HUES64 (cell line): ENCODE measurements at regions not wholly inside any gene's neighbourhood (a gene's known extent, or its start where the extent isn't known, plus 50 kb on each side); places are given as distances from the start of the nearest gene placed in this dataset.
"Not testable (repeated sequence)": the region's sequence is repeated elsewhere in the genome, so short reads cannot be mapped to it uniquely, and the experiment has no call there.

Experiments
- H3K27ac ChIP-seq: 2 replicates; pipeline ENCODE4 v1.7.0; 2013; ENCODE audit warnings: low read depth, low read length, inconsistent platforms
- H3K27me3 ChIP-seq: 2 replicates; pipeline ENCODE4 v1.6.1; 2013; ENCODE audit warnings: mild to moderate bottlenecking, low read length; ENCODE audit not compliant: insufficient read depth
- H3K36me3 ChIP-seq: 2 replicates; pipeline ENCODE4 v1.6.1; 2013; ENCODE audit warnings: mild to moderate bottlenecking, low read length; ENCODE audit not compliant: insufficient read depth
- H3K4me1 ChIP-seq: 2 replicates; pipeline ENCODE4 v1.6.1; 2013; ENCODE audit warnings: mild to moderate bottlenecking, low read length, moderate library complexity; ENCODE audit not compliant: insufficient read depth
- H3K4me3 ChIP-seq: 2 replicates; pipeline ENCODE4 v1.5.1; 2013; ENCODE audit warnings: mild to moderate bottlenecking, low read length, moderate library complexity
- H3K9ac ChIP-seq: 2 replicates; pipeline ENCODE4 v1.6.1; 2013; ENCODE audit warnings: mild to moderate bottlenecking, low read depth, low read length
- H3K9me3 ChIP-seq: 2 replicates; pipeline ENCODE4 v1.6.1; 2013; ENCODE audit warnings: low read depth, low read length; ENCODE audit not compliant: insufficient read depth
- WGBS: fragments of 150-250, 120-280 bp; methylation state at CpG from one replicate; pipeline ENCODE4 v1.1.7; 2013; ENCODE audit warnings: missing lambda C conversion rate; 5-methylcytosine and 5-hydroxymethylcytosine counted together

DNA sequence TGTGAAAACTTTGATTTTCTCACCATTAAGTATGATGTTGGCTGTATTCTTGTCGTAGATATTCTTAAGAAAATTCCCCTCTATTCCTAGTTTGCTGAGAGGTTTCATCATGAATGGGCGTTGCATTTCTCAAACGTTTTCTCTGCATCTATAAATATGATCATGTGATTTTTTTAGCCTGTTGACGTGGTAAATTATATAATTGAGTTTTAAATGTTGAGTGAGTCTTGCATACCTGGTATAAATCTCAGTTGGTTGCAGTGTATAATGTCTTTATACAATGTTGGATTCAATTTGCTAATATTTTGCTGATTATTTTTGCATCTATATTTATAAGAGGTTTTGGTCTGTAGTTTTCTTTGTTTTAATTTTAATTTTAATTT, 405.9 kb upstream of the MIS18BP1 start:
- Histone ChIP-seq H3K4me1 (no peaks in the 10 kb centered on the region), H3K27ac (no peak overlapping the region), H3K4me3 (no peak overlapping the region), H3K9ac (no peak overlapping the region), H3K27me3 (no peaks in the 10 kb centered on the region), H3K9me3 (no peaks in the 10 kb centered on the region), H3K36me3 (no peaks in the 10 kb centered on the region)
- WGBS, result 89% methylated on average over 3 of the region's 4 CpGs

DNA sequence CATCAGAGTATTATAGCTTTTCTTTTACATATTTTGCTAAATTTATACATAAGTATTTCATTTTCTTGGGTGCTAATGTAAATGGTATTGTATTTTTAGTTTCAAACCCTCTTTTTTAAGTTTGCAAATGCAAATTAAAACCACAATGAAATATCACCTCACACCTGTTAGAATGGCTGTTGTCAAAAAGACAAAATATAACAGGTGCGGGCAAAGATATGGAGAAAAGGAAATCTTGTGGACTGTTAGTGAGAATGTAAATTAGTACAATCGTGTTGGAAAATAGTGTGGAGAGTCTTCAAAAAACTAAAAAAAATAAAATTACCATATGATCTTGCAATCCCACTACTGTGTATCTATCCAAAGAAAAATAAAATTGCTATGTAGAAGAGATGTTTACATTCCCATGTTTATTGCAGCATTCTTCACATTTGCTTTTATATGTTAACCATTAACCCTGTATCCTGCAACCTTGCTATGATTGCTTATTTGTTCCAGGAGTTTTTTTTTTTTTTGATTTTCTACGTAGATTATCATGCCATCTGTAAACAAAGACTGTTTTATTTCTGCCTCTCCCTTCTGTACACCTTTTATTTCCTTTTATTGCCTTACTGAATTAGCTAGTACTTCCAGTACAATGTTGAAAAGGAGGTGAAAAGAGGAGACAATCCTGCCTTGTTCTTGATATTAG, 405.4 kb upstream of the MIS18BP1 start:
- Histone ChIP-seq H3K9me3 (no peaks in the 10 kb centered on the region), H3K27me3 (no peaks in the 10 kb centered on the region), H3K36me3 (no peaks in the 10 kb centered on the region), H3K4me1 (no peaks in the 10 kb centered on the region), H3K27ac (no peak overlapping the region), H3K4me3 (no peak overlapping the region), H3K9ac (no peak overlapping the region)
- WGBS, result 88% methylated on average over 1 of the region's 3 CpGs

DNA sequence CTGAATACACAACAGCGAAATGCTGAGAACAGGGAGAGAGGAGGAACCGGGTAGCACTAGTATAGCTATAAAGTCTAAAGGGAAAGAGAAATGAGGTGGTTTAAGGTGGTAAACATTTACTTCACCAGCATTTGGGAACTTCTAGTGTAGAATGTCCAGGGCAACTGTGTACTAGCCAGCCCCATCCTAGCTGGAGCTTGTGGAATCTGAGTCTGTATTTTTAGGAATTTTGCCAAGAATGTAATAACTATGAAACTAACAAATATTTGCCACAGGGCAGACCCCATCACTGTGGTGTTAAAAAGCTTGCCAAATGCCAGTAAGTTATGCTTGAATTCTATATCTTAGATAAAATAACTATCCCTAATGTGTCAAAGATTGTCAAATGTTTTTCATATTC, 398.9 kb upstream of the MIS18BP1 start:
- Histone ChIP-seq H3K36me3 (no peaks in the 10 kb centered on the region), H3K4me3 (no peak overlapping the region), H3K4me1 (no peaks in the 10 kb centered on the region), H3K9ac (no peak overlapping the region), H3K9me3 (no peaks in the 10 kb centered on the region), H3K27ac (no peak overlapping the region), H3K27me3 (no peaks in the 10 kb centered on the region)
- WGBS, result 96% methylated on average over 2 of the region's 2 CpGs

DNA sequence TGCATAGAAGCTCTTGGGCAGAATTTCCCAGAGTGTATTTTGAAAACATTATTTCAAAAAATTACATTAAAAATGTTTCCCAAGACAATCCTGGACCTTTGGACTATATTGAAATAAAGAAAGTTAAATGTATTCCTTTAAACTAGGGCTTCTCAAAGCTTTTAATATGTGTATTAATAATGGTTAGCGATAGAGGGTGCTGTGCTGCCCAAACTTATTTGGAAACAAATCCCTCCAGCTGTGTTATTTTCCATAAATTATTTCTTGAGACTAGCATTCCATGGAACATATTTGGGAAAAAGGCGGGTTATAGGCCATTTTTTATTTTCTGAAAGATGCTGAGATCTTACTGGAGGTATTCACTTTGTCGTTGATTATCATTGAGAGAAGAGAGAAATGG, 397.8 kb upstream of the MIS18BP1 start:
- 89% methylated on average over 2 of the region's 3 CpGs for WGBS

DNA sequence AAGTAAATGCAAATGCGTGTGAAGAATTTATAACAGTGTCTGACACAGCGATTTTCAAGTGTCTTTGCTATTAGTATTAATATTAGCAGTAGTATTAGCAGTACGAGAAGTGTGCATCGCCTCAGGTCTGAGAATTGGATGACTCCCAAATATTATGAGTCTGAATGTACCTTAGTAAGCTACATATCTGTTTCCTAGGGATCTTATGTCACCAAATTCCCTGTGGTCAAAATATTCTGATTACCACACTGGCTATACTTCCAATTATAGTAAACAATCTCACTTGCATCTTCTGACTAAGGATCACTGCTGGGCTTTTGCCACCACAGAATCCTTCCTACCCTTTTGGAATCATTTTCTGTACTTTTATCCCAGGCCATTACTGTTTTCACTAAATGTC, 396.0 kb upstream of the MIS18BP1 start:
- Histone ChIP-seq H3K4me1 (no peaks in the 10 kb centered on the region), H3K27me3 (no peaks in the 10 kb centered on the region), H3K9me3 (no peaks in the 10 kb centered on the region), H3K9ac (no peak overlapping the region), H3K4me3 (no peak overlapping the region), H3K27ac (no peak overlapping the region), H3K36me3 (no peaks in the 10 kb centered on the region)
- WGBS, result 93% methylated on average over 4 of the region's 4 CpGs

More for the DNA sequence above, 397.8 kb upstream of the MIS18BP1 start:
- H3K36me3 ChIP-seq, result no peaks in the 10 kb centered on the region
- H3K9me3 ChIP-seq, result no peaks in the 10 kb centered on the region
- no peak overlapping the region for H3K9ac ChIP-seq
- no peaks in the 10 kb centered on the region for H3K4me1 ChIP-seq
- no peak overlapping the region for H3K27ac ChIP-seq
- no peaks in the 10 kb centered on the region for H3K27me3 ChIP-seq
- H3K4me3 ChIP-seq, result no peak overlapping the region

DNA sequence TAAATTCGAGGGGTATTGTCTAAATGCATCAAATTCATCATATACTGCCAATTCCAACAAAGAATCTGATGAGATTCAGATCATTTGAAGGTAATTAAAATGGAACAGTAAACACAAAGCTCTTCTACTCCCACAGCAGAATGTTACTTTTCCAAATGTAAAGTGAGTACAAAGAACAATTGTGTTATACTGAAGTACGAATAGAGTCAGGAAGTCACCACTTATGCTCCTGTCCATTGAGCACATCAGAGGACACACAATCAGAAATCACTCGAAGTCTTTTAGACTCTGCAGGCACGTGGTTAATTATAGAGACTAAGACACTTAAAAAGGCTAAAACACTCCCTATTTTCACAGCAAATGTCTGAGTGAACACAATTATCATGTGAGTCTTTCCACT, 388.5 kb upstream of the MIS18BP1 start:
- Histone ChIP-seq H3K9me3 (peaks cover 7% of the 10 kb centered on the region), H3K27me3 (no peaks in the 10 kb centered on the region), H3K9ac (no peak overlapping the region), H3K4me3 (no peak overlapping the region), H3K27ac (no peak overlapping the region), H3K36me3 (no peaks in the 10 kb centered on the region), H3K4me1 (0 out of 2 replicates have a peak, but pooled peaks cover 4% of the 10 kb centered on the region)
- WGBS, result 93% methylated on average over 4 of the region's 4 CpGs

DNA sequence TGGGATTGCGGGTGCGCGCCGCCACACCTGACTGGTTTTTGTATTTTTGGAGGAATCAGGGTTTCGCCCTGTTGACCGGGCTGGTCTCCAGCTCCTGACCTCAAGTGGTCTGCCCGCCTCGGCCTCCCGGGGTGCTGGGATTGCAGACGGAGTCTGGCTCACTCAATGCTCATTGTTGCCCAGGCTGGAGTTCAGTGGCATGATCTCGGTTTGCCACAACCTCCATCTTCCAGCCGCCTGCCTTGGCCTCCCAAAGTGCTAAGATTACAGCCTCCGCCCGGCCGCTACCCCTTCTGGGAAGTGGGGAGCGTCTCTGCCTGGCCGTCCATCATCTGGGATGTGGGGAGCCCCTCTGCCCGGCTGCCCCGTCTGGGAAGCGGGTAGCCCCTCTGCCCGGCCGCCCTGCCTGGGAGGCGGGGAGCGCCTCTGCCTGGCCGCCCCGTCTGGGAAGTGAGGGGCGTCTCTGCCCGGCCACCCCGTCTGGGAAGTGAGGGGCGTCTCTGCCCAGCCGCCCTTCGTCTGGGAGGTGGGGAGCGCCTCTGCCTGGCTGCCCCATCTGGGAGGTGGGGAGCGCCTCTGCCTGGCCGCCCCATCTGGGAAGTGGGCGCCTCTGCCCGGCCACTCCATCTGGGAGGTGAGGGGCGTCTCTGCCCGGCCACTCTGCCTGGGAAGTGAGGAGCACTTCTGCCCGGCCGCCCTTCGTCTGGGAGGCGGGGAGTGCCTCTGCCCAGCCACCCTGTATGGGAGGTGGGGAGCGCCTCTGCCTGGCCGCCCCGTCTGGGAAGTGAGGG, 381.8 kb upstream of the MIS18BP1 start:
- H3K9me3 ChIP-seq, result peaks cover 13% of the 10 kb centered on the region
- not testable (repeated sequence) for H3K27me3 ChIP-seq, H3K4me3 ChIP-seq, H3K9ac ChIP-seq, H3K4me1 ChIP-seq, H3K27ac ChIP-seq, H3K36me3 ChIP-seq
- WGBS, result 94% methylated on average over 46 of the region's 46 CpGs

DNA sequence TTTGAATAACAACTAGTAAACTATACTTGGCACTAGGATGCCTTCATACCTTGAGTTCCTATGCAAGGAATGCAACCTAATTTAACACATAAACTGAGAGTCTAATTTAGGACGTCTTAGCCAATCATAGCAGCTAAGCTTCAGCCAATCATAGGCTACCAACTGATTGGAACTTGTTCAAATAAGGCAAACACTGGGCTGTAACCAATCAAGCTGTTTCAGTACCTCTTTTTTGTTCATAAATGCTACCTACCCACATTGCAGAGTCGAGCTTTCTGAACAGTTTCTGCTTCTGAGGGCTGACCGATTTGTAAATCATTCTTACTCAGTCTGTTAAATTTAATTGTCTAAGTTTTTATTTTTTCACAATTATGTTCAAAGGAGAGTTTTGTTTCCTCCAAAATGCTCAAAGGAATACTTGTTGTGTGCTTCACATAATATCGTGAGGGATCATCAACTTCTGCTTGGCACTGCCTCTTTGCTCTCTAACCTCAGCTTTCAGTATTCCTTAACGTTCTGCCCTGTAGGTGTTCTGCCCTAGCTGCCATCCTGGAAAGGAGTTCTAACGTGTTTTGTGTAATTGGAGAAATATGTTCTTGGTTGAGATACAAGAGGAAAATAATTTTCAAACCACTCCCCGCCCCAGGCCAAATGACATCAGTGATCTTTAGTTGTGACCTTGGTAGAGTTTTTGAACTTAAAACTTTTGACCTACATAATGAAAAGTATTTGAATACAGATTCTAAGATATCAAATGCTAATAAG, 380.4 kb upstream of the MIS18BP1 start:
- 95% methylated on average over 5 of the region's 7 CpGs for WGBS
- no peak overlapping the region for H3K4me3 ChIP-seq
- peaks cover 15% of the 10 kb centered on the region for H3K9me3 ChIP-seq
- H3K4me1 ChIP-seq, result no peaks in the 10 kb centered on the region
- H3K27ac ChIP-seq, result no peak overlapping the region
- H3K27me3 ChIP-seq, result no peaks in the 10 kb centered on the region
- no peak overlapping the region for H3K9ac ChIP-seq
- H3K36me3 ChIP-seq, result no peaks in the 10 kb centered on the region

DNA sequence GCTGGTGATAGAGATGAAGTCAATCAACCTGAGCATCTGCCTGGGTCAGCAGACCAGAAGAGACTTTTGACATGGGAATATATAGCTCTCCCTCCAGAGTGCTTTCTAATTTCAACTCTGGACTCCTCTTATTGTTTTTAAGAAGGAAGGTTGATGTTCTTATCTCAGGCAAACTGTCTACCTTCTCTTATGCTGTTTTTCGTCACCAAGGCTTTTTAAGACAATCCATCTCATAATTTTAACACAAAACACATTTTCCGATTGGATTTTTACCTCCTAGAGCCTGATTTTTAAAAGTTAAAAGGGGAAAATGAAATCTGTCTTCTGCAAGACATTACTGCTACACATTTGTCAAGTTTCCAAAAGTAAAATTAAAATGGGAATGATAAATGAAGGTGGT, 368.7 kb upstream of the MIS18BP1 start:
- Histone ChIP-seq H3K4me3 (no peak overlapping the region), H3K4me1 (0 out of 2 replicates have a peak, but pooled peaks cover 5% of the 10 kb centered on the region), H3K27ac (no peak overlapping the region), H3K9me3 (no peaks in the 10 kb centered on the region), H3K9ac (no peak overlapping the region), H3K27me3 (no peaks in the 10 kb centered on the region), H3K36me3 (no peaks in the 10 kb centered on the region)
- WGBS, result 100% methylated on average over 2 of the region's 2 CpGs

DNA sequence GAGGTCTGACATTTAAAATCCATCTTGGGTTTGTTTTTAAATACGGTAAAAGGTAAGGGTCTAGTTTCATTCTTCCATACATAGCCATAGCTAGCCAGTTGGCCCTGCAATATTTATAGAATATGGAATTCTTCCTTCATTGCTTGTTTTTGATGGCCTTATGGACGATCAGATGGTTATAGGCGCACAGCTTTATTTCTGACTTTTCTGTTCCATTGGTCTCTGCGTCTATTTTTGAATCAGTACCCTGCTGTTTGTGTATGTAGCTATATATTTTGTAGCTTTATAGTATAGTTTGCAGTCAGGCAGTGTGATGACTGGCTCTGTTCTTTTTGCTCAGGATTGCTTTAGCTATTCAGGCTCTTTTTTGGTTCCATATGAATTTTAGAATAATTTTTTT, 366.8 kb upstream of the MIS18BP1 start:
- Histone ChIP-seq H3K4me3 (no peak overlapping the region), H3K9ac (no peak overlapping the region), H3K27me3 (no peaks in the 10 kb centered on the region), H3K36me3 (no peaks in the 10 kb centered on the region), H3K4me1 (0 out of 2 replicates have a peak, but pooled peaks cover 5% of the 10 kb centered on the region), H3K27ac (no peak overlapping the region), H3K9me3 (no peaks in the 10 kb centered on the region)
- WGBS, result 91% methylated on average over 3 of the region's 4 CpGs

DNA sequence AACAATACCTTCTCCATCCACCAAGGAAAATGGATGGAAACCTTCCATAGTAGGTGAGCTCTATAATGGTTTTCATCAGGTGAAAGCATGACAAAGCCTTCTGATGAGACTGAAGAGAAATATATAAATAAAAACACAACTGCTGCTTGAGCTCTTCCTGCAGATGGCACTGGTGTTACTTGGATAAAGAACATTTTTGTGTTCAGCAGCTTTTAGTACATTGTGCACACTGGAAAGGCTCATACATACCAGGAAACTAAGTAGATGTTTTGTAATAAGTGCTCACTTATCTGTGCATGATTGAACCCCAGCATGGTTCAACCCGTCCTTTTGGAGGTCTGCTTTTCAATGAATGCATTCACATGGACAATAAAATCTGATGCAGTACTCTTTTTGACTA, 357.3 kb upstream of the MIS18BP1 start:
- H3K9ac ChIP-seq, result no peak overlapping the region
- H3K27me3 ChIP-seq, result no peaks in the 10 kb centered on the region
- H3K4me3 ChIP-seq, result no peak overlapping the region
- no peaks in the 10 kb centered on the region for H3K9me3 ChIP-seq
- H3K4me1 ChIP-seq, result no peaks in the 10 kb centered on the region
- H3K27ac ChIP-seq, result no peak overlapping the region
- H3K36me3 ChIP-seq, result no peaks in the 10 kb centered on the region
- WGBS, result 62% methylated on average over 1 of the region's 1 CpG
